ENCODE measurements at regions not wholly inside any gene's neighbourhood (a gene's known extent, or its start where the extent isn't known, plus 50 kb on each side); places are given as distances from the start of the nearest gene placed in this dataset.

GRCh38 chr4:63123441-63123840 is 1285.8 kb downstream of the TECRL start (continued):
- no peak for TF ChIP-seq ZBTB33 (IDR thresholded peaks at IDR 0.05; ENCODE audit: borderline replicate concordance, low read depth)

GRCh38 chr4:63122955-63123354 is 1286.3 kb downstream of the TECRL start:
- Histone ChIP-seq H3K4me3 (ENCODE audit: low read depth in 2 of 2, low read length in 1 of 2) (no peak overlapping the region), H3K4me2 (no peak overlapping the region), H3K36me3 (replicated peaks in 1 of 2; ENCODE audit: control insufficient read depth in 1 of 2, insufficient read depth in 2 of 2, low read length in 1 of 2) (no peaks in the 10 kb centered on the region), H3K9me3 (no peaks in the 10 kb centered on the region), H3K27me3 (ENCODE audit: insufficient read depth) (no peaks in the 10 kb centered on the region), H4K20me1 (ENCODE audit: insufficient read depth) (no peaks in the 10 kb centered on the region), H3K9me2 (no peaks in the 10 kb centered on the region), H3K9ac (no peak overlapping the region), H3K27ac (ENCODE audit: low read depth in 2 of 2, low read length in 1 of 2) (no peak overlapping the region), H3F3A (replicated peaks; ENCODE audit: insufficient read depth) (no peaks in the 10 kb centered on the region), H3K79me2 (ENCODE audit: insufficient read depth) (no peaks in the 10 kb centered on the region), H3K4me1 (ENCODE audit: control insufficient read depth in 1 of 2, insufficient read depth in 2 of 2, low read depth in 1 of 2, low read length in 1 of 2) (no peaks in the 10 kb centered on the region), H2AFZ (ENCODE audit: low read depth) (no peak overlapping the region)
- 95% methylated on average over 2 of the region's 2 CpGs for WGBS (ENCODE audit: low lambda C conversion rate)
- DNase-seq, result no peak
- ChIA-PET CTCF (no interaction called here), POLR2A (no interaction called here)
- TF ChIP-seq CHD2 (IDR thresholded peaks at IDR 0.05; ENCODE audit: low read length, partially characterized antibody), result no peak
- TF ChIP-seq RAD21 (IDR thresholded peaks at IDR 0.05; ENCODE audit: low read length), result no peak
- TF ChIP-seq GATA2 (CRISPR knock-in tag; IDR thresholded peaks at IDR 0.05), result peak; percentile 53; the same call in 1 of the 2 replicates

- no peak overlapping the region for H3K4me3 ChIP-seq (ENCODE audit: low read depth in 2 of 2, low read length in 1 of 2)
- H3K9me2 ChIP-seq, result no peaks in the 10 kb centered on the region
- no peaks in the 10 kb centered on the region for H3F3A ChIP-seq (replicated peaks; ENCODE audit: insufficient read depth)
- no peaks in the 10 kb centered on the region for H4K20me1 ChIP-seq (ENCODE audit: insufficient read depth)
- no peaks in the 10 kb centered on the region for H3K27me3 ChIP-seq (ENCODE audit: insufficient read depth)
- no peak for DNase-seq
- TF ChIP-seq MXI1 (IDR thresholded peaks at IDR 0.05; ENCODE audit: low read depth, low read length), result no peak
- TF ChIP-seq CHD2 (IDR thresholded peaks at IDR 0.05; ENCODE audit: low read length, partially characterized antibody), result no peak
- TF ChIP-seq MAX (IDR thresholded peaks at IDR 0.05; ENCODE audit: low read depth), result no peak
- TF ChIP-seq MEF2A (IDR thresholded peaks at IDR 0.05; ENCODE audit: borderline replicate concordance, low read depth), result no peak
- no peak for TF ChIP-seq USF2 (IDR thresholded peaks at IDR 0.05; ENCODE audit: borderline replicate concordance, low read depth, low read length)
- TF ChIP-seq EZH2phosphoT487 (IDR thresholded peaks at IDR 0.05; ENCODE audit: borderline replicate concordance, low read depth), result no peak
- ChIA-PET CTCF (no interaction called here), POLR2A (no interaction called here)
- no peak overlapping the region for H2AFZ ChIP-seq (ENCODE audit: low read depth)
- H3K4me1 ChIP-seq (ENCODE audit: control insufficient read depth in 1 of 2, insufficient read depth in 2 of 2, low read depth in 1 of 2, low read length in 1 of 2), result no peaks in the 10 kb centered on the region
- H3K27ac ChIP-seq (ENCODE audit: low read depth in 2 of 2, low read length in 1 of 2), result no peak overlapping the region
- no peaks in the 10 kb centered on the region for H3K36me3 ChIP-seq (replicated peaks in 1 of 2; ENCODE audit: control insufficient read depth in 1 of 2, insufficient read depth in 2 of 2, low read length in 1 of 2)
- no peaks in the 10 kb centered on the region for H3K9me3 ChIP-seq
- no peaks in the 10 kb centered on the region for H3K79me2 ChIP-seq (ENCODE audit: insufficient read depth)
- no peak overlapping the region for H3K4me2 ChIP-seq
- no peak overlapping the region for H3K9ac ChIP-seq
- 42% methylated on average over 3 of the region's 3 CpGs for WGBS (ENCODE audit: low lambda C conversion rate)
These were observed 1302.7 kb downstream of the TECRL start for GRCh38 chr4:63106600-63106999.
